NCI-H446 (cell line): ENCODE measurements at regions not wholly inside any gene's neighbourhood (a gene's known extent, or its start where the extent isn't known, plus 50 kb on each side); places are given as distances from the start of the nearest gene placed in this dataset.

Experiments used
- DNase-seq, 2 experiments: peaks; one replicate each; lab custom pipeline; 2025; lab: John Stamatoyannopoulos, UW

GRCh38 chr14:44297437-44297836, 209.6 kb downstream of the FSCB start:
- DNase-seq, result no peak

GRCh38 chr14:44291366-44291915, 215.6 kb downstream of the FSCB start:
- peak in 1 of 2 experiments; percentile 22 for DNase-seq

GRCh38 chr14:44287858-44288257, 219.2 kb downstream of the FSCB start:
- no peak for DNase-seq

- no peak for DNase-seq
These were observed 220.9 kb downstream of the FSCB start for GRCh38 chr14:44286201-44286600.

GRCh38 chr14:44283836-44284235, 223.2 kb downstream of the FSCB start:
- DNase-seq, result no peak

- no peak for DNase-seq
These were observed 227.7 kb downstream of the FSCB start for GRCh38 chr14:44279357-44279756.

GRCh38 chr14:44271637-44272036, 235.4 kb downstream of the FSCB start:
- no peak for DNase-seq

GRCh38 chr14:44271006-44271405, 236.1 kb downstream of the FSCB start:
- DNase-seq, result no peak

- DNase-seq, result no peak
These were observed 241.8 kb downstream of the FSCB start for GRCh38 chr14:44265246-44265645.

- no peak for DNase-seq
These were observed 291.4 kb downstream of the FSCB start for GRCh38 chr14:44215660-44216059.

- DNase-seq, result no peak
These were observed 295.4 kb downstream of the FSCB start for GRCh38 chr14:44211718-44212117.

GRCh38 chr14:44204061-44204835, 302.8 kb downstream of the FSCB start:
- no peak for DNase-seq

- no peak for DNase-seq
These were observed 326.1 kb downstream of the FSCB start for GRCh38 chr14:44180975-44181374.

- no peak for DNase-seq
These were observed 336.5 kb downstream of the FSCB start for GRCh38 chr14:44170556-44170955.

- DNase-seq, result no peak
These were observed 337.0 kb downstream of the FSCB start for GRCh38 chr14:44170101-44170500.

GRCh38 chr14:44168566-44168965, 338.5 kb downstream of the FSCB start:
- no peak for DNase-seq

GRCh38 chr14:44166611-44167010, 340.5 kb downstream of the FSCB start:
- no peak for DNase-seq

- no peak for DNase-seq
These were observed 341.1 kb downstream of the FSCB start for GRCh38 chr14:44165936-44166335.

- DNase-seq, result peak in 1 of 2 experiments; percentile 40
These were observed 341.8 kb downstream of the FSCB start for GRCh38 chr14:44165286-44165685.

- DNase-seq, result no peak
These were observed 343.1 kb downstream of the FSCB start for GRCh38 chr14:44163946-44164345.

GRCh38 chr14:44162197-44162596, 344.9 kb downstream of the FSCB start:
- no peak for DNase-seq

GRCh38 chr14:44154874-44155273, 352.2 kb downstream of the FSCB start:
- peak; percentile 17 to 76 for DNase-seq

GRCh38 chr14:44154446-44154845, 352.6 kb downstream of the FSCB start:
- no peak for DNase-seq
